MCF 10A (cell line): ENCODE measurements at regions not wholly inside any gene's neighbourhood (a gene's known extent, or its start where the extent isn't known, plus 50 kb on each side); places are given as distances from the start of the nearest gene placed in this dataset.

ENCODE experiments used
- BruUV-seq: library from RNA; stranded (reverse); fragments of 400-500 nt; replicated peaks from 2 replicates; lab custom pipeline; 2021; lab: Mats Ljungman, UMichigan
- CTCF ChIA-PET: fragments of 300-600 bp; sonication (Branson Sonifier 250); formaldehyde crosslinking; extraction: SDS; loops from one replicate; lab custom pipeline; 2021; ENCODE audit warnings: antibody characterized with exemption, inconsistent platforms; lab: Yijun Ruan, JAX
- POLR2A ChIA-PET: fragments of 300-600, 350-650 bp; sonication (Branson Sonifier 250); formaldehyde crosslinking; extraction: SDS; loops from one replicate; lab custom pipeline; 2020; ENCODE audit warnings: antibody characterized with exemption, inconsistent platforms; lab: Yijun Ruan, JAX
- DNase-seq: peaks from one replicate; pipeline ENCODE4 v3.0.0-alpha.2; 2018; ENCODE audit not compliant: unreplicated experiment
- H3K27ac Mint-ChIP-seq: one replicate; pipeline ENCODE4 v1.8.0; 2022; ENCODE audit warnings: mild to moderate bottlenecking, low read depth, mixed read lengths; ENCODE audit not compliant: unreplicated experiment
- H3K27me3 Mint-ChIP-seq: one replicate; pipeline ENCODE4 v1.8.0; 2022; ENCODE audit warnings: mixed read lengths; ENCODE audit not compliant: insufficient read depth, unreplicated experiment
- H3K36me3 Mint-ChIP-seq: one replicate; pipeline ENCODE4 v1.8.0; 2022; ENCODE audit warnings: mild to moderate bottlenecking, moderate library complexity, mixed read lengths; ENCODE audit not compliant: insufficient read depth, unreplicated experiment
- H3K4me1 Mint-ChIP-seq: one replicate; pipeline ENCODE4 v1.8.0; 2022; ENCODE audit warnings: mixed read lengths; ENCODE audit not compliant: insufficient read depth, unreplicated experiment
- H3K4me3 Mint-ChIP-seq: one replicate; pipeline ENCODE4 v1.8.0; 2022; ENCODE audit warnings: mild to moderate bottlenecking, moderate library complexity, mixed read lengths; ENCODE audit not compliant: unreplicated experiment
- H3K9me3 Mint-ChIP-seq: one replicate; pipeline ENCODE4 v1.8.0; 2022; ENCODE audit warnings: mixed read lengths; ENCODE audit not compliant: unreplicated experiment
- intact Hi-C: fragments of 100-400 bp; cut with micrococcal nuclease; formaldehyde crosslinking; loops from 2 replicates; pipeline ENCODE4 v1.14.1; 2022
- TF ChIP-seq, protein P1 (sequence below): fragments of 200-600 bp; IDR thresholded peaks from one replicate; pipeline ENCODE4 v1.8.0; 2022; ENCODE audit warnings: antibody characterized with exemption, mild to moderate bottlenecking; ENCODE audit not compliant: unreplicated experiment

DNA sequence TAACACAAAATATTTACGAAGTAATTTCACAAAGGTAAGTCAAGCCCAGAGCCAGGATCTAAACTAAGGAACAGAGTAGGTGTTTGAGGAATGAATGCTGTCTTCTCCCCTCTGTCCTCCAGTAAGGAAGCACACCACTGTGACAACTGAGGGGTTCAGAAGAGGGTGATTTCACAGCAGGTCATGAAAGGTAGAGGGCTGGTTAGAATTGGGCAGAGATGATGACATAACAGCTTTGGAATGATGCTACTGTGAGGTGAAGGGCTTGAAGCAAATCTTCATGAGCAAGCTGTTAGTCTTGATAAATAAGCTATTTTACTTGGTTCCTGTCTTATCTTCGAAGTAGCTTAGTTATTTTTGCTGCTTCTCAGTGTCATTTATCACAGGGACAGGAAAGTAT is 498.6 kb downstream of the FGF9 start:
- ChIA-PET POLR2A (no interaction called here), CTCF (interaction anchor here (1.3 kb wide), 1 partner anchor 585 kb away, joined by 4 read pairs; no protein-coding TSS in a partner anchor)
- Mint-ChIP-seq H3K36me3 (no peaks in the 10 kb centered on the region), H3K27me3 (no peaks in the 10 kb centered on the region), H3K4me1 (peaks cover 20% of the 10 kb centered on the region), H3K4me3 (no peak overlapping the region), H3K27ac (no peak overlapping the region), H3K9me3 (no peaks in the 10 kb centered on the region)
- no TSS peak for BruUV-seq
- DNase-seq, result no peak
- intact Hi-C loops, result no loop called here
- TF ChIP-seq, protein P1, sequence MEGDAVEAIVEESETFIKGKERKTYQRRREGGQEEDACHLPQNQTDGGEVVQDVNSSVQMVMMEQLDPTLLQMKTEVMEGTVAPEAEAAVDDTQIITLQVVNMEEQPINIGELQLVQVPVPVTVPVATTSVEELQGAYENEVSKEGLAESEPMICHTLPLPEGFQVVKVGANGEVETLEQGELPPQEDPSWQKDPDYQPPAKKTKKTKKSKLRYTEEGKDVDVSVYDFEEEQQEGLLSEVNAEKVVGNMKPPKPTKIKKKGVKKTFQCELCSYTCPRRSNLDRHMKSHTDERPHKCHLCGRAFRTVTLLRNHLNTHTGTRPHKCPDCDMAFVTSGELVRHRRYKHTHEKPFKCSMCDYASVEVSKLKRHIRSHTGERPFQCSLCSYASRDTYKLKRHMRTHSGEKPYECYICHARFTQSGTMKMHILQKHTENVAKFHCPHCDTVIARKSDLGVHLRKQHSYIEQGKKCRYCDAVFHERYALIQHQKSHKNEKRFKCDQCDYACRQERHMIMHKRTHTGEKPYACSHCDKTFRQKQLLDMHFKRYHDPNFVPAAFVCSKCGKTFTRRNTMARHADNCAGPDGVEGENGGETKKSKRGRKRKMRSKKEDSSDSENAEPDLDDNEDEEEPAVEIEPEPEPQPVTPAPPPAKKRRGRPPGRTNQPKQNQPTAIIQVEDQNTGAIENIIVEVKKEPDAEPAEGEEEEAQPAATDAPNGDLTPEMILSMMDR, result no peak

DNA sequence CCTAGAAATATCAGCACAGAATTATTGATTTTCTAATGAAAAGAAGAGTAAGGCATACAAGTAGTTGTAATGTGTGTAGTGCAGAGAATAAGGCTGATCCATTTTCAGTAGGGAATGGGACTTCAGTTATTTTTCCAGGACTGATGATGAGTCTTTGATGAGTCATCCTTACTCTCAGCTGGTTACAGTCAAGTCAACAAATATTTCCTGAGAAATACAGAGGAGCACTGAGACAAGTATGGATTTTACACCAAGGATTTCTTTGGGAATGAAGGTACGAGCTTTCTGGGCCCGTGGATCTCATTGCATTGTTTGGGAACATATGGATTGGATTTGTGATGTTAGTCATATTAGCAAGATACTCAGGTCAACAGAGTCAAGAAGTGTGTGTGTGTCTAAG is 502.7 kb downstream of the FGF9 start:
- no TSS peak for BruUV-seq
- TF ChIP-seq, protein P1, result no peak
- Mint-ChIP-seq H3K4me1 (peaks cover 20% of the 10 kb centered on the region), H3K9me3 (peaks cover 8% of the 10 kb centered on the region), H3K27ac (peak overlapping the region; percentile 50), H3K4me3 (no peak overlapping the region), H3K36me3 (no peaks in the 10 kb centered on the region), H3K27me3 (no peaks in the 10 kb centered on the region)
- POLR2A ChIA-PET, result interaction anchor here (0.6 to 0.7 kb wide), 2 partner anchors 31 to 586 kb away, joined by 3 to 4 read pairs; no protein-coding TSS in a partner anchor
- intact Hi-C loops, result loop anchor here (10.0 kb wide), 1 partner anchor 59 kb away; no protein-coding TSS in a partner anchor
- DNase-seq, result no peak
- CTCF ChIA-PET, result interaction anchor here (1.4 kb wide), 1 partner anchor 534 kb away, joined by 4 read pairs; no protein-coding TSS in a partner anchor

DNA sequence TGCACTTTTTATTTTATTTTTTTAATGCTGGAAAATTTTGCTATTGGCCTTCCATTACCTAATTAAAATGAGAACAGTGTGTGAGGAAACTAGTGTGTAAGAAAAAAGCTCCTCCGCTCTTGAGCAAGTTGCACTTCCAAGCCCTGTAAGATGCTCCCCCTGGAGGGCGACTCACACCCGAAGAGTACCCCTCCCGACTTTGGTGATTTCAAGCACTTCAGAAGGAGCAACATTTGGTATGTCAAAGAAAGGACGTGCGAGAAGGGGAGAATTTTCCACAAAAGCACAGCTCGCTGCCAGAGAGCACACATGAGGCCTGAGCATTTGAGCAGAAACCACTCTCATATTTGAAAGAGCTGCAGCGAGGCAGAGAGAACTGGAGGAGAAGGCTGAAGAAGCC is 504.4 kb downstream of the FGF9 start:
- peaks cover 8% of the 10 kb centered on the region for H3K9me3 Mint-ChIP-seq
- no TSS peak for BruUV-seq
- no peak overlapping the region for H3K27ac Mint-ChIP-seq
- no peaks in the 10 kb centered on the region for H3K36me3 Mint-ChIP-seq
- H3K4me1 Mint-ChIP-seq, result peaks cover 10% of the 10 kb centered on the region
- H3K4me3 Mint-ChIP-seq, result no peak overlapping the region
- DNase-seq, result no peak
- H3K27me3 Mint-ChIP-seq, result no peaks in the 10 kb centered on the region
- TF ChIP-seq, protein P1, result no peak
- intact Hi-C loops, result loop anchor here (10.0 kb wide), 1 partner anchor 60 kb away; no protein-coding TSS in a partner anchor
- ChIA-PET POLR2A (no interaction called here), CTCF (interaction anchor here (0.6 kb wide), 2 partner anchors 42 to 444 kb away, joined by 3 read pairs; no protein-coding TSS in a partner anchor)

DNA sequence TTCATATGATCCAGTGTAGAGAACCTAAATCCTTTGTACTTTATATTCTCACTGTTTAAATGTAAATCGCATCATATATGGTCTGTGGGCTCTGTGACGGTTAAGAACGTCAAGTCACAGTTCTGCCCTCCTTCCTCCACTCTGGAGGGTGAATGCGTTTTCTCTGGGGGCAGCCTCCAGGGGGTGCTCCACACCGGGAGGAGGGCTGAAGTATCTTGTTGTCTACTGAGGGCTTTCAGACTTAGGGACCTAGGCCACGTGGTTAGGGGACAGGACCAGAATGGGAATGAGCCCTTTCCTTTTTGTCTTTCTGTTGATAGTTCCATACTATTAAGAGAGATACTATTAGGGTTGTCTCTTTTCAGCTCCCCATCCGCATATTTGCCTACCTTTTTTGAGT is 504.9 kb downstream of the FGF9 start:
- Mint-ChIP-seq H3K27me3 (no peaks in the 10 kb centered on the region), H3K4me1 (peaks cover 10% of the 10 kb centered on the region), H3K36me3 (no peaks in the 10 kb centered on the region), H3K27ac (no peak overlapping the region), H3K9me3 (peaks cover 8% of the 10 kb centered on the region), H3K4me3 (no peak overlapping the region)
- ChIA-PET POLR2A (no interaction called here), CTCF (no interaction called here)
- TF ChIP-seq, protein P1, result no peak
- intact Hi-C loops, result loop anchor here (10.0 kb wide), 1 partner anchor 61 kb away; no protein-coding TSS in a partner anchor
- DNase-seq, result no peak
- no TSS peak for BruUV-seq
